ENCODE measurements at regions not wholly inside any gene's neighbourhood (a gene's known extent, or its start where the extent isn't known, plus 50 kb on each side); places are given as distances from the start of the nearest gene placed in this dataset.
"Not testable (repeated sequence)": the region's sequence is repeated elsewhere in the genome, so short reads cannot be mapped to it uniquely, and the experiment has no call there.

DNA sequence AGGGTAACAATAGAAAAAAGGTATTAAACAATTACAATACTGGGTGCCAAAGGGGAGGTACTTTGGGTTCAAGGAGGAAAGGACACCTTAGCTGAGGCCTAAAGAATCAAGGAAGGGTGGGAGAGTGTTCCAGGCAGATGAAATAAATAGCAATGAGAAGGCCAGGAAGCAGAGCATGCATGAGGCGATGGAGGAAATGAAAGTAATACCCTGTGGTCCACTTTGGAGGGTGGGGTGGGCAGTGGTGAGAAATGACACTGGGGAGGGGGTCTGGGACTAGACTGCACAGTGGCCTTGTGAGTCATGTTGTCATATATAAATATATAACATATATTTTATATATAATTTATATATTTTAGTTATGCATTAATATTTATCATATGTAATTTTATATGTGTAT lies 55.9 kb downstream of the BHLHE40 start:
- DNase-seq: no peak

DNA sequence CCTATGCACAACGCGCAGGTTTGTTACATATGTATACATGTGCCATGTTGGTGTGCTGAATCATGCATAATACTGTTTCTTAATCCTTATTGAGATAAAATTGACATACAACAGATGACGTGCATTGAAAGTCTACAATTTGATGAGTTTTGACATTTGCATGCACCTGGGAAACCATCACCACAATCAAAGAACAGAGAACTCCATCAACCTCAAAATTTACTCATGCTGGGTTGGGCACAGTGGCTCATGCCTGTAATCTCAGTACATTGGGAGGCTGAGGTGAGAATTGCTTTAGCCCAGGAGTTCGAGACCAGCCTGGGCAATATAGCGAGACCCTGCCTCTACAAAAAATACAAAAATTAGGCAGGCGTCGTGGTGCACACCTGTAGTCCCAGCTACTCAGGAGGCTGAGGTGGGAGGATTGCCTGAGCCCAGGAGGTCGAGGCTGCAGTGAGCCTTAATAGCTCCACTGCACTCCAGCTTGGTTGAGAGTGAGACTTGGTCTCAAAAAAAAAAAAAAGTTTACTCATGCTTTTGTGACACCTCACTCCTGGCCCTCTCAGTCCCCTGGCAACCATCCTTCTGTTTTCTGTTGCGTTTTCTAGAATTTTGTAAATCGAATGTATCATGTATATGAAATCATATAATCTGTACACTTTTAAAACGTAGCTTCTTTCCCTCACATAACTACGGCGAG lies 56.6 kb downstream of the BHLHE40 start:
- DNase-seq: no peak

DNA sequence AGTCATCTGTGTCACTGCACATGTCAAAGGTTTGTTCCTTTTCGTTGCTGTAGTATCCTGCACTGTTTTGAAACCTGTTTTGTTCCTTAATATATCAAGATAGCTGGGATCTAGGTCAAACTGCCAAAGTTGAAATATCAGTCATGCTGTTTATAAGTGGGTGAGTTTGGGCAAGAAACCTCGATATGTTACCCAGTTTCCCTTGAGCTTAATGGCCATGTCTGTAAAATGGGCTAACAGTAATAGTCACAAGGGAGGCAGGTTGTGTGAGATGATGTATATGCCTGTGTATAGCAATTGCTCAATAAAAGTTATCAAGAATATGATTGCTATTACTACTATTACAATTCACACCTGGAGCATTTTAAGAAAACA lies 57.1 kb downstream of the BHLHE40 start:
- no peak for DNase-seq

DNA sequence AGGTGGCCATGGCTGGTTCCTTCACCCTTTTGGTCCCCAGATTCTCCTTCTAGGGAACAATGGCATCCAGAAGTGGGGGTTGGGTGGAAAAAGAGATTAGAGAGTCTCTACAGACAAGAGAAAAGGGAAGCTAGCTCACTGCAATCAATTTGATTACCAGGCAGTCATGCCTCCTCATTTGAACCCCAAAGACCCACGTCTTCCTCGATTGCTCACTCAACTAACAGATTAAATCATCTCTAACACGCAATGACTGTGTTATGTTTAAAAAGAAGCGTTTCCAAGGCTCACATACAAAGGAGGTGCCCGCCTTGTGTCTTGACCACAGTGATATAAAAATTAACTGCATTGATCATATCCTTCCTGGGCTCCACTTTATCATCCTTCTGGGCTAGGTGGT lies 57.6 kb downstream of the BHLHE40 start:
- DNase-seq: no peak

DNA sequence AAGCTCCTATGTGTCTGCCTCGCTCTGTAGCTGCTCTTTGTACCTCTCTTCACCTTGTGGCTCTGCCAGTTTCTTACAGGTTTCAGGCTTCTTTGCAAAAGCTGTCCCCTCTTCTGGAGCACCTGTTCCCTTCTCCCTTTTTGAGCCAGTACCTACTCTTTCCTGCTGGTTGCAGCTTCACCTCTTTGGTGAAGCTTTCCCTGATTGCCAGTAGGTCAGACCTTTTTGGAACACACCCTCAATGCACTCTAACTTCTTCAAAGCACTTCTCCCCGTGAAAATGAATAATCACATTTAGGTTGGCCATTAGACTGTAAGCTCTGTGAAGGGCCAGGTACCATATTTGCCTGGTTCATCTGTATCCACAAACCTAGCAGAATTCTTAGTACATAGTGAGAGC lies 60.3 kb downstream of the BHLHE40 start:
- DNase-seq: no peak

DNA sequence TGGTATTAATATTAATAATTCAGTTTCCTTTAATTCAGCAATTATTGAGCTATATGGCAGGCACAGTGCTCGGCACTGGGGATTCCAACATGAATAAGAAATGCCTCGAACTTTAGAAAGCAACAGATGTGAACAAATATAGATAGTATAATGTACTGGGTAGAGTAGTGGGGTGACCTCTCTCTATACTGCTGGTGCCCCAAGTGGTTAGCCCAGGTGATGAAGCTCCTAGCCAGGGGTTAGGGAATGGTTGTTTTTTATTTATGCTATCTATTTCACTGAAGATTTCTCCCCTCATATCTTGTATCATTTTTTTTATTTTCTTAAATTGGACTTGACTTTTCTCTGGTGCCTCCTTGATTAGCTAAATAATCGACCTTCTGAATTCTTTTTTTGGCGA lies 62.1 kb downstream of the BHLHE40 start:
- DNase-seq: no peak

DNA sequence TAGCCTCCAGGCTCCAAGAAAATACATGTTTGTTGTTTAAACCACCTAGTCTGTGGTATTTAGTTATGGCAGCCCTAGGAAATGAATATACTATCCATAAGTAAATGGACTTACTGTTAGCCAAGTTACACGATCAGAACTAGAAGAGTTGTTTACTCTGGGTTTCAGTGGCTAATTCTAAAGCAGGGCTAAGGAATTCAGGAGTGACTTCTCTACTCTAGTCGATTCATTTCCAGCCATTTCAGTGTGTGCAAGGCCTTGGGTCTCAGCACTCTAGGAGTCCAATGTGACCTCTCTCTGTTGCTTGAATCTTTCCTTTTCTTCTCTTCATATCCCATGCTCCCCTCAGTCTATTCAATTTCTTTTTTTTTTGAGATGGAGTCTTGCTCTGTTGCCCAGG lies 66.7 kb downstream of the BHLHE40 start:
- DNase-seq: no peak

DNA sequence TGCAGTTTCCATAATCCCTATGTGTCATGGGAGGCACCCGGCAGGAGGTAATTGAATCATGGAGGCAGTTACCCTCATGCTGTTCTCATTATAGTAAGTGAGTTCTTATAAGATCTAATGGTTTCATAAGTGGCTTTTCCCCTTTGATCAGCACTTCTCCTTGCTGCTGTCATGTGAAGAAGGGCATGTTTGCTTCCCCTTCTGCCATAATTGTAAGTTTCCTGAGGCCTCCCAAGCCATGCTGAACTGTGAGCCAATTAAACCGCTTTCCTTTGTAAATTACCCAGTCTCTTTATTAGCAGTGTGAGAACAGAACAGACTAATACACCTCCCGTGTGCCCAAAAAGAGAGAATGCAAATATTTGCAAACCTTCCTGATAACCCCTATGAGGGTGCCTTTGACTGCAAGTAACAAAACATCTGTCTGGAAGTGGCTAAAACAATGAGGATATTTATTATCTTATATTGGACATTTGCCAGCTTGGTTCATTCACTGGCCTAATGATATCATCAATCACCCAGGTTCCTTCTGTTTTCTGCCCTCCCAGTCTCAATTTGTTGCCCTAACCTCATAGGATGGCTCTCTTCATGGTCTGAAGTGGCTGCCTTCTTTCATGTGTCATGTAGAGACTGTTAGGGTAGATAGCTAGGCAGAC lies 68.7 kb downstream of the BHLHE40 start:
- no peak for DNase-seq

DNA sequence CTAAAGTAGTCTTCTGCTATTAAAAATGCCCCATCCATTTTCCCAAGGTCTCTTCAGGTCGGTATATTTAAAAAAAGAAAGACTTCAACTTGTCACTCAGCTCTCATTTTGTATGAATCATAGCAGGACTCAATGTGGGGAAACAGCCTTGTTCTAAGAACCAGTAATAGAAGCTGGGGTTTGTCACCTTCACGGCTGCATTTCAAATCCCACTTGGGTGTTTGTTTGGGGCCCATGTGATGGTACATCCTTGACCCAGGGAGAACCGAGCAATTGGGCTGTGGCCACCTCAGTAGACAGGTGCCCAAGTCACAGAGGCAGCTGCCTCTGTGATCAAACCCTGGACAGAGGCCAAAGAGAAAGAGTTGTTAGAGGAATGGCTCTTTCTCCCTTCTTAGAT lies 70.3 kb upstream of the ARL8B start:
- DNase-seq: no peak

DNA sequence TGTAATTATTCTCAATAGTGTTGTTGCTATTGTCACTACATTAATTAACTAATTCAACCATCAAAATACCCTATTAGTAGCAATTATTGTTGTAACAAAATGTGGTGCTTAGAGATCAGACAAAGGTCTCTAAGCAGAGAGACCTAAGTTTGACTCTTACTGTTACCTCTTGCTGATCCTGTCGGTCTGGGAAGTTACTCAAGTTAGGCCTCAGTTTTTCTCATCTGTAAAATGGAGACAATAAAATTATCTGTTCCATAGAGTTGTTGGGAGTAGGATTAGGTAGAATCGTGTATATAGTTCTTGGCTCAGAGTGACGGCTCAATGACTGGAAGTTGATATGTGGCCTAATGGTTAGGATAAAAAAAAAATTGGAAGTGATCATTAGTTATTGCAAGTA lies 69.8 kb upstream of the ARL8B start:
- DNase-seq: no peak

DNA sequence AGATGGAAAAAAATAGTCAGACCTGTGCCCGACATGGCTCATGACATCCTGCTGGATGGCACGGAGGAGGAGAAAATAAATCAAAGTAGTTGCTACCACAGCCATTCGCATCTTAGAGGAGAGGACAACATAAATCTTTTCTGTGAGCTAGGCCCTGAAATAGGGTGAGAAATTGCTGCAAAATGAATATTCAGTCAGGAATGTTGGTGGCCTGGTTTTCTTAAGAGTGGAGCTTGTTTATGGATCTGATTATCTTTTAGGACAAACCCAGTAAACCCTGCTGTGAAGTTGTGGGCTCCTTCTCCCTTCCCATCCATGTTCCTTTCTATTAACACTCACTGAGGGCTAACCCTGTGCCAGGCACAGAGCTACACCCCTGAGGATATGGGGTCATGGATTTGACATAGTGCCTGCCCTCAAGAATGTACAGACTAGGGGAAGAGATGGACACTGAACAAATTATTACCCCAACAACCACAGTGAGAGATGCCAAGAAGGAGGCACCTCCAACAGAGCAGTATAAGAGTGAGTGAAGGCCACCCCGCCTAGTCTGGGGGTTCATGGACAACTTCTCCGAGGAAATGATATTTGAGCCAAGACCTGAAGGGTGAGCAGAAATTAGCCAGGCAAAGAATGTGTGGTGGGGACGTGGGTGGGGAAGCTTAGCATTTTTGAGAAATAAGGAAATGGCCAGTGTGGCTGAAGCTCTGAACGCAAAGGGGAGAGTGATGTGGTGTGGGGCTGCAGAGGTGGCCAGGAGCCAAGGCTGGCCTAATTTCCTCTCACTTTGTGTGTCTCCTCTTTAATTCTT lies 68.9 kb upstream of the ARL8B start:
- no peak for DNase-seq

DNA sequence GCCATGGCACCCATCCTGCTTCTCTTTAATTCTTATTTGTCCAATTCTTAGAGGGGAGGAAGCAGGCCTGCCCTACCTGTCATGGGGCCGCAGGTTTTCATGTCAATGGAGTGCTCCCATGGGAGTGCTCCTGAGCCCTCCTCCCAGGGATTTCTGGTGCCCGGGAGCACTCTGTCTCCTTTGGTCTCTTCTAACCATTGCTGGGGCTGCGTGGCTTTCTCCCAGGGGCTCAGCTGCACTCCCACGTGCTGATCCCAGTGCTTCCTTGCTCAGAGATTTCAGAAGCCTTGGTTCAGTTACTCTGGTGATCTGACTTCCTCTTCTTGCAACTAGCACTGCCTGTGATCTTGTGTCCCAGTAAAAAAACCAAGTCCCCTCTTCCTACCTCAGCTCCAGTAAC lies 68.0 kb upstream of the ARL8B start:
- DNase-seq: no peak

DNA sequence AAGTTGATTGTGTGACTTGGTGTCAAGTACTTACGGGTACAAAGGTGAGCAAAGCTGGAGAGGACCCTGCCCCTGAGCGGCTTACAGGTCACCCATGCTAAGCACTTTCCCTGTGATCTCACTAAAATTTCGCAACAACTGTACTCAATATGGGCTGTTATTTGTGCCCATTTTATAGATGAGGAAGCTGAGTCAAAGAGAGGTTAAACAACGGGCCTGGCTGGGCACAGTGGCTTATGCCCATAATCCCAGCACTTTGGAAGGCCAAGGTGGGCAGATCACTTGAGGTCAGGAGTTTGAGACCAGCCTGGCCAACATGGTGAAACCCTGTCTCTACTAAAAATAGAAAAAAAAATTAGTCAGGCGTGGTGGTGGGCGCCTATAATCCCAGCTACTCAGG lies 67.5 kb upstream of the ARL8B start:
- not testable (repeated sequence) for DNase-seq

DNA sequence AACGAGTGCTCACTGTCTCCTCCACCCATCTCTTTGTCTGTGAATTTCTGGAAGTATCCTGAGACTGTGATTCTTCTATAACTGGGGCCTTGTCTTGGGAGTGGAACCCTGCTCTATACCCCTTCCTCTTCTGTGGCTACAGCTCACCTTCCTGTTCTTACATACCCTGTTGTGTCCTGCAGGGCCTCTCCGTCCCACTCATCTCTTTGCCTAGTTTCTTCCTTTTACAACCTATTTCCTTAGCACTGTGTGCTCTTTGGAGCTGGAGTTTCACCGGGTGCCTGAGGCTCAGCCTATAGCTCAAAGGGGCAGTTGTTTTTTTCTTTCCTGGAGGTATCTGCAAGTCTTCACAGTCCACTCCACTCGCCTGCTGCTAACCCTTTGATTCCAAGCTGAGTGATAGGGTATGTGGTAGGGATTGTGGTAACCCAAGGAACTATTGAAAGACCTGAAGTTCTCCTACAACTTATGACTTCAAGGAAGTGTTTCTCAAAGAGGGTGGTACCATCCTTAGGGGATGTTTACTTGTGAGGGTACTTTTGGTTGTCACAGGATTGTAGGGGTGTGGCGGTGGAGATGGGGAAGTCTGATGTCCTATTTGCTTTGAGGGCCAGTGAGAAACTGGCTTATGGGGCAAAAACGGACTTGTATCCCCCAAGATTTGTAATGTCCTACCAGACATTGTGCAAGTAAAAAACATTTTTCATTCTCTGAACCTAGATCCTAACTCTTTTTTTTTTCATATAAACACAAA lies 66.6 kb upstream of the ARL8B start:
- no peak for DNase-seq

DNA sequence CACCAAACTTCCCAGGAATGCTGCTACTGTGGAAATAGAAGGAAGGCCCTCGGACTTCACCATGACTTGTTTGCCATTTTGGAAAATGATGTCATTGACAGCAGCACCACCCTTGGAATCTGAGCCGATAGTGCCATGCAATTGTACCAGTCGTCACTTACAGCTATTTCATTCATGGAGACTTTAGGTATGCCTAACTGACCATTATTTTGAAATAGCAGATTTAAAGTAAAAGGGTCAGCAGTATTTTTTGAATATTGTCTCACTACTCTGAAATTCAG lies 66.0 kb upstream of the ARL8B start:
- no peak for DNase-seq

DNA sequence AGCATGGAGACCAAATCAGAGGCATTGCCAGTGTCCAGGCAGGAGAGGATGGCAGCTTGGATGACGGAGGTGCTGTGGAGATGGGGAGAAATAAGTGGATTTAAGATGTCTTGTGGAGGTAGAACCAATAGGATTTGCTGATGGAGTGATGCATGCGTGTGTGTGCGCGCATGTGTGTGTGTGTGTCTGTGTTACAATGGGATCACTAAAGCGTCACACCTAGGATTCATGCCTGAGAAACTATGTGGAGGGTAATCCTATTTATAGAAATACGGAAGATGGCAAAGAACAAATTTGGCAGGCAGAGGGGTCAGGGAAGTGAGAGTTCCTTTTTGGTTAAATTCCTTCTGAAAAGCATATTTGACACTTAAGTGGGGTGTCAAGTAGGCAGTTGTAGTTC lies 64.8 kb upstream of the ARL8B start:
- no peak for DNase-seq

DNA sequence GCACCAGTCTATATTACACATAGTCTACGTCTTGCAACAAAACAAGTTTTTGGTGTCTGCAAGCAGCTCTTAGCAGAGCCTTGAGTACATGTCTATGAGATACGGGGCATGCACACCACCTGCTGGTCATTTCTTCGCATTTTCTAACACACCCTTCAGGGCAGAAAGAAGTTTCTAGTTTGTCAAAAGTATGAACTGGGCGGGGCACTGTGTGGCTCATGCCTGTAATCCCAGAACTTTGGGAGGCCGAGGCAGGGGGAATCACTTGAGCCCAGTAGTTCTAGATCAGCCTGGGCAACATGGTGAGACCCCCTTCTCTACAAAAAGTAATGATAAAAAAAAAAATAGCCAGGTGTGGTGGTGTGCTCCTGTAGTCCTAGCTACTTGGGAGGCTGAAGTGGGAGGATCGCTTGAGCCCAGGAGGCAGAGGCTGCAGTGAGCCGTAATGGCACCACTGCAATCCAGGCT lies 64.2 kb upstream of the ARL8B start:
- peak; percentile 77 for DNase-seq

DNA sequence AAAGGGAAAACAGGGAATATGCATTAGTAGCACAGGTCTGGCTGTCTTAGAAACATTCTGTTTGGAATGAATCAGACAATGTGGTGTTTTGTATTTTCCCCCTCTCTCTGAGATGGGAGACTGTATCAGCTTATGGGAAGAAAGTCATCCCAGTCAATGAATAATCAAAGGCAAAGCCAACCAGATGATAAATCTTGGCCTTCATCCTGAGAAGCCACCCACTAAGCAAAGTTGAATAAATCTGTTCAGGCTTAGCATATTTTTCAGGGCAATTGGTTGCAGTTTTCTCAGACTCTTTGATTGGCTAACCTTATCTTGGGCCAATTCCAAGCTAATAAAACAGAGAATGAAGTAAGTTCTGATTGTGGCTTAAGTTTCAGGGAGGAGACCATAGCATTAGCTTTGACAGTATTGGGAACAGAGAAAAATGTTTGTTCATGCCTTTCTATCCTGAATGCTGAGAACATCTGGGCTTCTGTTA lies 63.6 kb upstream of the ARL8B start:
- DNase-seq: no peak

DNA sequence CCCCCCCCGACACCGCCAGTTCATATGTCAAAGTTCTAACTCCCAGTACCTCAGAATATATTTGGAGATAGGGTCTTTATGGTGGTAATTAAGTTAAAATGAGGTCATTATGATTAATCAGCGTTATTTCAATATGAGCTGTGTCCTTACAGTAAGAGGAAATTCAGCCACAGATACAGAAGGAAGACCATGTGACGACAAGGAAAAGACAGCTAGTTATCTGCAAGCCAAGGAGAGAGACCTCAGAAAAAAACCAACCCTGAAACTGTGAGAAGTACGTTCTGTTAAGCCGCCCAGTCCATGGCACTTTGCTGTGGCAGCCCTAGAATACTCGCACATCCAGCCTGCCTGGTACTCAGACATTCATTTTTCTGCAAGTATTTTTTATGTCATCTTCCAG lies 62.3 kb upstream of the ARL8B start:
- no peak for DNase-seq

DNA sequence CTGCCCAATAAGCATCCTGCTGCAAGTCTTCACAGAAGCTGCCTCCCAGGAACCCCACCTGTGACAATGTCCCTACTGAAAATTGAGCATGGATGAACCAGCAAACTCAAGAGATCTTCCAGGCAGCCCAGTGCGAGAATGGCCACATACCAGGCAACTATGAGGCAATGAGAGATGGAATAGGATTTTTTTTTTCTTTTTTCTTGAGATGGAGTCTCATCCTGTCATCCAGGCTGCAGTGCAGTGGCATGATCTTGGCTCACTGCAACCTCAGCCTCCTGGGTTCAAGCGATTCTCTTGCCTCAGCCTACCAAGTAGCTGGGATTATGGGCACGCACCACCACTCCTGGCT lies 60.9 kb upstream of the ARL8B start:
- DNase-seq: no peak

DNA sequence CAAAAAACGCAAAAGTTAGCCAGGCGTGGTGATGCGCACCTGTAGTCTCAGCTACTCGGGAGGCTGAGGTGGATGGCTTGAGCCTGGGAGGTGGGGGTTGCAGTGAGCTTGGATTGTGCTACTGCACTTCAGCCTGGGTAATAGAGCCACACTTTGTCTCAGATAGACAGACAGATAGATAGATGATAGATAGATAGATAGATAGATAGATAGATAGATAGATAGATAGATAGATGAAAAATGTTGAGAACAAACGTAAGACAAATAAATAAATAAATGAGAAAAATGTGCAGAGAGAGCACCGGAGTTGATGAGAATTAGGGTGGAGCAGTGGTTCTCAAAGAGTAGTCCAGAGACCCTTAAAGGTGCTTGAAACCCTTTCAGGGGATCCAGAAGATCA lies 58.4 kb upstream of the ARL8B start:
- no peak for DNase-seq

DNA sequence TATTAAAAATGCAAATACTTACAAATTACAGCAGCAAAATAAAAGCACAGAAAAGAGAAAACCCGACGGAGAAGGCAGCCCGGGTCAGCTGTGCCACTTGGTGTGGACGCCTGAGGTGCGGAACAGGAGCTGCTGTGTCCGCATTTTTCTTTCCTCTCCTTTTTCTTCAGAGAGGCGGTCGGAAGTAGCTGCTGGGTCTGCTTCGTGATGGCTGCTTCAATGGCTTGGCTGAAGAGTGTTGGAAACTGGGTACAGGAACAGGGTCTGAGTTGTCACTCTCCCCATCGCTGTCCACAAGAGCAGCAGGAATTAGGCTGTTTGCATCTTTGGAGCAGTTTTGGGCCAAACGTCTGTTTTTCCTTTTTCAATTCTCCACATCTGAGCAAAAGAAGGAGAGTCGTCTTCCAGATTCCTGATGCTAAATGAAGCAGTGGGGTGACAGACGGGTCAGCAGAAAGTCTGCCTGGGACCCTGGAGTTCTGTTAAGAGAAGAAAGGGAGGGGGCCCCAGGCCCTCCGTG lies 53.5 kb upstream of the ARL8B start:
- no peak for DNase-seq

DNA sequence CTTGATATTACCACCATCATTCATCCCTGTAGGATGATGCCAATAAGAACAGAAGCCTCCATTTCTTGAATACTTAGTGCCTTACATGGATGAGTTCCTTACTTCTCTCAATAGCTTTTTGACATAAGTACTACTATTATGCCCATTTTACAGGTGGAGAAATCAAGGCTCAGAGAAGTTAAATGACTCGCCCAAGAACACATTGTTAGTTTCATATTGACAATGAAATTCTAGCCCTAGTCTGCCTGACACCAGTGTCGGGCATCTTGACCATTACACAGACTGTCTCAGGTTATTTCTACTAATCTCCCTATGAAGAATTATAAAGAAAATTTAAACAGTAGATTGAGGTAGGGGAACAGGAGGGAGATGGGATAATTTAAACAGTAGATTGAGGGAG lies 52.5 kb upstream of the ARL8B start:
- no peak for DNase-seq

Measured in stimulated activated CD8-positive, alpha-beta memory T cell treated with anti-CD3 and anti-CD28 coated beads, Interleukin-4, amount 100 ng/mL, for 48 hours (primary cell).